Inferior parietal cortex (tissue), 1 donor: ENCODE measurements at regions not wholly inside any gene's neighbourhood (a gene's known extent, or its start where the extent isn't known, plus 50 kb on each side); places are given as distances from the start of the nearest gene placed in this dataset.

Source experiments
- DNase-seq: peaks from one replicate; pipeline ENCODE4 v3.0.0-alpha.2; 2016; ENCODE audit errors: extremely low spot score

GRCh38 chr2:78281164-78281563 lies 744.3 kb upstream of the REG3G start:
- DNase-seq = no peak

DNA sequence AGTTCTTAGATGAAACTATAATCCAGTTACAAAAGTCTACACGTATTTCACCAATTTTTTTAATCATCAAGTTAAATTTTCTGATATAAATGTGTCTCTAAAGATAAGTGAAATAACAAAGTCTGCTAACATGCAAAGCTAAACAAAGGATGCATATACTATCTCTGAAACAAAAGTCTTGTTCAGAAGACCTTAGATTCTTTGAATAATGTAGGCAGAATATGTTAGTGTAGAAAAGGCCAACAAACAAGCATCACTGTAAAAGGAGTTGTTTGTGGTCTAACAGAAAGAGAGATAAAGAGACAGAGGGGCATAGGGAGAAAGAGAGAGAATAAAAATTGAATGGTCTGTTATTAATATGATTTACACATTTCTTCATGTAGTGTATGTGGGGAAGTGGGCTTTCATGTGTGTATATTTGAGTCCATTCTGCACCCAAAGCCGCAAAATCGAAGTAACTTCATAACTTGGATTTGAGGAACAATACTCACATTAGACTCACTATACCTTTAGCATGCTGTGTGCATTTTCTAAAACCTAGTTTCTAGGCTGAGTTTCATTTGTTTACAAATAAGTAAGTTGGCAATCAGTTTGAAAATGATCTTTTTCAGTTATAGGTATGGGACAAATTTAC lies 734.8 kb upstream of the REG3G start:
- DNase-seq = peak; percentile 46

- no peak for DNase-seq
These were observed 731.7 kb upstream of the REG3G start for GRCh38 chr2:78293768-78294167.

DNA sequence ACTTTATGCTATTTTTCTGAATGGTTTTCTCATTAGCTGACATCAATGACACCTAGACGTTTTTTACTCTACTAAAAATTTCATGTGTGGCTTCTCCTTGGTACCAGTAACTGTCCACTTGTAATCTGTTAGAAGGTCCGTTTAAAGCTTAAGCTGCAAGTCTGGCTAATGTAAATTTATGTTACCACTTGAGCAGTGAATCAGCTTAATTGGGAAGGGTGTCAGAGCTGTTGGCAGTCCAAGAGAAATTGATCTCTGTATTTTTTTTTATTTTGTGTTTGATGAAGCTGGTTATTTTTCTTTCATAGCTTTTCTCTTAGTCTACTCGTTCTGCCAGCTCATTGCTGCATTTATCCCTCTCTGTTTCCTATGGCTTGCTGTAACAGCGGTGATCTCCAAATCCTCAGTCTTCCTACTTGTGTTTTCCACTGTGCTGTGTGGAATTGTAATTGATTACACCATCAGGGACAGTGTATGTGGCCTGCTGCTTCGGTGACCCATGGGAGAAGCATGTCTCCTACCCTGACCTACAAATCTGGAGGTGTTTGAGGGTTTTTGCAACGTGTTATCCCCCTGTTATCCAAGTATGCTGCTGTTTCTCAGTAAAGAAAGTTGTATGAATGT lies 724.2 kb upstream of the REG3G start:
- no peak for DNase-seq

DNA sequence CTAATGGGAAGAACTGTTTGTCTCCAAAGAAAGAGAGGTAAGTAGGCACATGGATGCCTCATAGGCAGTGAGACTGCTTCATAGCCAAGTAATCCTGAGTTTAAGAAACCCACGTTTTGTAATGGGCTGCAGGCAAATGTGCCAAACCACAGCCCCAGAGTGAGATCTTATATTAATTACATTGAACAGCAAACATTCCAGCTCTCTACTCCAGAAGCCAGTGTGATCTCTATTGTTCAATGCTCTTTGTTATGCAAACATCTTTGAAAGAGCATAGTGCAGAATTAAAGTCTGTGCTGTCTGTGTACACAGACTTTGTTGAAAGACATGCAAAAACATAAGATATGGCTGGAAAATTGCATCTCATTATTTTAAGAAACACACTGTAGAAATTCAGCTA lies 720.8 kb upstream of the REG3G start:
- peak; percentile 30 for DNase-seq

DNA sequence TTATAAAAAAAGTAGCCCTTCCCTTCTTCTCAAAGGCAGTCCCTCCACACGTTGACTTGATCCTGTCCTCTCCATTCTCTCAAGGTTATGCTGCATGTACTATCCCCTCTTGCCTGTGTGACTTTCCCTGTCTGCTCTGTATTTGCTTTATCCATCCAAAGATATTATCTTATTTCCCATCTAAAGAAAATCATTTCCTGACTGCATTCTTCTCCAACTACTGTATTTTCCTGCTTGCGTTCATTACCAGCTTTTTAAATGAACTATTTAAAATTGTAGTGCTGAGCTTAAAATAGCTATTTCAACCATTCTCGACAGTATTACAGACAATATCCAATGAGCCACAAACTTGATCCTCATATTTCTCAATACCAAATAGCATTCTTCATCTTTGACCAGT lies 716.0 kb upstream of the REG3G start:
- no peak for DNase-seq

DNA sequence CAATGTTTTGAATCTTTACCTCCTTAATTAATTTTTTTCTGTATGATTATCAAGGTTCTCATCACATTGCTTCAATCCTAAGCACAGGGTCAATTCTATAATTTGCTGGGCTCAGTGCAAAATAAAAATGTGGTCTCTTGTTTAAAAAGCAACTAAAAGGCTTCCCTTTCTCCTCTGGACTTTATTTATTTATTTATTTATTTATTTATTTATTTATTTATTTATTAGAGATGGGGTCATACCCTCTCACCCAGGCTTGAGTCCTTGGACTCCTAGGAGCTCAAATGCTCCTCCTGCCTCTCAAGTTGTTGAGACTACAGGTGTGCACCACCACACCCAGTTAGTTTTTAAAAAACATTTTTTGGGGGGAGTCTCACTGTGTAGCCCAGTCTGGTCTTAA lies 710.1 kb upstream of the REG3G start:
- DNase-seq = no peak

DNA sequence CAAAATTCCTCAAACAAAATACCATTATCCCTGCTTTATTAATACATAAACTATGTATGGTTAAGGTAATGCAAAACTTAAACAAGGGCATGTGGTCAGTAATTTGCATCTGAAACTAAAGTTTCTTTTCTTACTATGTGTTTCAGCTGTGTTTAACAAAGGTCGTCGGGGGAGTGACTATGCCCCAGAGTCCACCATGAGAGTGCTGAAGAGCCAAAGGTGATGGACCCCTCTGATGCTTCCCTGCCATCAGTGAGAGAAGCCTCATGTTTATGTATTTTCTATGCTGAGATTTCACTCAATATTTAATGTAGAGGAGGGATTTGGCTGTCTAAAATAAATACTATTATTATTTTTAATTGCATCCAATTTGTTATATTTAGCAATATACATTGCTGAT lies 707.2 kb upstream of the REG3G start:
- no peak for DNase-seq

DNA sequence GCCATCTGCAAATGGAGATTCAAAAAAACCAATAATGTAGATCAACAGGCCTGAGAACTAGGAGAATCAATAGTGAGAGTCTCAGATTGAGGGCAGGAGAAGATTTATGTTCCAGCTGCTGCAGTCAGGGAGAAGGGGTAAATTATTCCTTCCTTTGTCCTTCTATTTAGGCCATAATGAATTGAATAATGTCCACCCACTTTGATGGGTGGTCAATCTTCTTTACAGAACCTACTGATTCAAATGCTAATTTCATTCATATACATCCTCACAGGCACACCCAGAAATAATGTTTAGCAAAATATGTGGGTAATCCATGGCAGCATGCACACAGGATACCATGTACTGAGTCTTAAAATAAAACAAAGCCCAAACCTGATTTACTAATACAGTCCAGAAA lies 695.3 kb upstream of the REG3G start:
- no peak for DNase-seq

DNA sequence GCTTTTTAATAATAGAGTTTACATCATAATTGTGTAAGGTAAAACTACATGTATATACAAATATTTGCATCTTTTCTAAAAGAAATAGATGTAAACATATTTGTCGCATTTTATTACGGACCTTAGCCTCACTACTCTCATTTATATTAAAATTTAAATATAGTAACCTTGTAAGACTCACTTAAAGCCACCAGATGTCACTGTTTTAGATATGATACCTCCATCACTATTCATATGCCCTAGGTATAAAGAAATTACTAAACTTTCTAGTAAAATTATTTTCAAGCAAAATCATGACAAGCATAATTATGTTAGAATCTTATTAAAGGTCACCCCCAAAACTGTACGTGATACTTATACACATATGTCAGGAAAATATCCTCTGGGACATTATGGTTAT lies 674.3 kb upstream of the REG3G start:
- DNase-seq = no peak

- DNase-seq = no peak
These were observed 672.3 kb upstream of the REG3G start for GRCh38 chr2:78353168-78353567.

DNA sequence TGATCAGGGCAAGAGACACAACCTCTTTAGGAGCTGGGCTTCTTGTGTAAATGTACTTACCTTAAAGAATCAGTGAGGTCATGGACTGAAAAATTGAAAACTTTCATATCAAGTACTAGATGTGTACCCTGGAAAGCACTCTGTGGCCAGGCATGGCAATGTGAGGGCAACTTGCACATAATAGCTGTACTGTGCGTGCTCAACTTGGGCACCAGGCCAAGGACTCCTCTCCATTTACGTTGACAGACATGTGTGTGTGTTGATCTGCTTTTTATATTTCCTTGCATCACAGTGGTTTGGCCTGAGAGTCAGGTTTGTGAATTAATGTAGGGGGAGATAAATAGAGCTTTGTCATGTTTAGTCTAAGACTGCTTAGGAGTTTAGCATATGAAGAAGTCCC lies 669.5 kb upstream of the REG3G start:
- DNase-seq = no peak

GRCh38 chr2:78383576-78383975 lies 641.9 kb upstream of the REG3G start:
- peak; percentile 12 for DNase-seq

- DNase-seq = no peak
These were observed 628.3 kb upstream of the REG3G start for GRCh38 chr2:78397198-78397597.

- no peak for DNase-seq
These were observed 617.3 kb upstream of the REG3G start for GRCh38 chr2:78407960-78408794.

- no peak for DNase-seq
These were observed 616.7 kb upstream of the REG3G start for GRCh38 chr2:78408795-78409118.

- DNase-seq = no peak
These were observed 614.2 kb upstream of the REG3G start for GRCh38 chr2:78411303-78411702.

DNA sequence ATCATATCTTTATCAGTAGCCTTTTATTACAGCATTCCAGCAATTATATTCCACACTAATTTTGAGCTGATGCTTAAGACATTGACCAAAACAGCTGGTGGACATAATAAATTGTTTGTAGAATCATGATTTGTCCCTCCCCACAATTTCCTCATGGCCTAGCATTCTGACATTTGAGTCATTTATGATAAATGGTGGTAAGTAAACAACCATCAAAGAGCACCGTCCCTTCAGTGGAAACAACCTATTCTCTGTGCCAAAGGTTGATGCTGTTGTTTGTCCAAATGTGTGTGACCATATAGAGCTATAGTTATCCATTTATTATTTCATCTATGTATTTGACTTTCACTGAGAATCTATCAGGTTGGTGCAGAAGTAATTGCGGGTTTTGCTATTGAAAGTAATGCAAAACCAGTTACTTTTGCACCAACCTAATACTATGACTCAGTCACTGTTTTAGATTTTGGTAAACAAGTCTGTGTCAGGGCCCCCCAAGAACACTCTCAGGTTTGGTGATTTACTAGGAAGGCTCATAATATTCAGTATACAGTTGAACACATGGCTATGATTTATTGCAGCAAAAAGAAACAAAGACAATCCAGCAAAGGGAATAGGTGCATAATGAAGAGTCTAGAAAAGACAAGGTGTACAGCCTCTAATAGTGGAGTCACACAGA lies 608.7 kb upstream of the REG3G start:
- DNase-seq = no peak

DNA sequence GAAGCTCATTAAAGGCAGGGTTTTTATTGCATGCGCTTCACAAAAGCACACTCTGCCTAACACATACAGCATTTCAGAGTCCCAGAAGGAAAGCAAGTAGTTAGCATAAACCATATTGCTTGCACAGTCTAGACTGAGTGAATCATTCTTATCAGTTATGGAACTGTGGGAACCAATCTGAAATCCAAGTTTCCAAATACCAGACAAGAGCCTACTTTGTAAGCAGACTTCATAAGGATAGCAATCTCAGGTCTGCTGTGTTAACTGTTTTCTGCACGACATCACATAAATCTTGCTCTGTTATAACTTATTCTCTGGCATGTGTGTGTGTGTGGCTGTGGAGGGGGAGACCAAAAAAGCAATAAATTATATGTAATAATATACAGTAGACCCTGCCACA lies 608.1 kb upstream of the REG3G start:
- DNase-seq = no peak

DNA sequence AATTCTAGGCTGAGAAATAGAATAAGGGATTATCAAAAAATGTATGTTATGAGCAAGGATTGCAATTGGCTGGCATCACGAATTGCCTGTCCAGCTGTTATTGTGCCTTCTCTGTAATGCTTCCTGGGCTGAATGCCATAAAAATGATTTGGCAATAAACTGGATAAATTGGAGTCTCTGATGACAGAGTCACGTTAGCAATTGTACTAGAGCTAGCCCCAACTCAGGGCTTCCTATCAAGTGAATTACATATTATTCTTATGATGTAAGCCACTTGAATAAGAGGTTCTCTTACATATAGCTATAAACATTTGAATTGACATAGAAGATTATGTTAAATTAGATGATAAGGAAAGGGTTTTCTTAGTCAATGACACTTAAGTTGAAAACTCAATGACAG lies 607.5 kb upstream of the REG3G start:
- no peak for DNase-seq

- DNase-seq = no peak
These were observed 605.4 kb upstream of the REG3G start for GRCh38 chr2:78420132-78420531.

GRCh38 chr2:78423631-78424030 lies 601.9 kb upstream of the REG3G start:
- no peak for DNase-seq

- DNase-seq = no peak
These were observed 598.3 kb upstream of the REG3G start for GRCh38 chr2:78427170-78427569.
